IMR-90 (cell line): ENCODE measurements at regions not wholly inside any gene's neighbourhood (a gene's known extent, or its start where the extent isn't known, plus 50 kb on each side); places are given as distances from the start of the nearest gene placed in this dataset.

Source experiments
- ATAC-seq: fragments of 200-7000 bp; cut with Tn5 transposase; 2 replicates; pipeline ENCODE4 v1.9.1; 2020; ENCODE audit warnings: low read depth, mild to moderate bottlenecking, moderate library complexity
- BruUV-seq: library from RNA; stranded (reverse); fragments of 400-500 nt; replicated peaks from 2 replicates; lab custom pipeline; 2021; lab: Mats Ljungman, UMichigan
- CTCF ChIA-PET: fragments of 300-600 bp; formaldehyde crosslinking; extraction: SDS; loops from one replicate; lab custom pipeline; 2021; ENCODE audit warnings: antibody characterized with exemption; lab: Yijun Ruan, JAX
- POLR2A ChIA-PET: fragments of 300-600 bp; sonication (Branson Sonifier 250); formaldehyde crosslinking; loops from one replicate; lab custom pipeline; 2022; ENCODE audit warnings: antibody characterized with exemption; ENCODE audit not compliant: unreplicated experiment; lab: Charles Lee
- DNase-seq: peaks from one replicate; pipeline ENCODE4 v3.0.0; 2013
- H2AFZ ChIP-seq: replicated peaks from 2 replicates; pipeline ENCODE3; 2013; ENCODE audit warnings: low read length, mild to moderate bottlenecking; ENCODE audit not compliant: poor library complexity
- H2AK5ac ChIP-seq: 2 replicates; pipeline ENCODE4 v1.6.1; 2013; ENCODE audit warnings: low read depth, low read length, inconsistent platforms
- H2AK9ac ChIP-seq: replicated peaks from 2 replicates; pipeline ENCODE3; 2013; ENCODE audit warnings: mild to moderate bottlenecking, low read depth, low read length, moderate library complexity; ENCODE audit not compliant: poor library complexity
- H2BK120ac ChIP-seq: 2 replicates; pipeline ENCODE4 v1.6.1; 2013; ENCODE audit warnings: low read depth, low read length, inconsistent platforms
- H2BK15ac ChIP-seq: 3 replicates; pipeline ENCODE4 v1.6.1; 2013; ENCODE audit warnings: low read depth, low read length, inconsistent platforms
- H2BK20ac ChIP-seq: 2 replicates; pipeline ENCODE4 v1.6.1; 2013; ENCODE audit warnings: low read depth, mild to moderate bottlenecking, inconsistent platforms, low read length, moderate library complexity
- H2BK5ac ChIP-seq: 2 replicates; pipeline ENCODE4 v1.6.1; 2013; ENCODE audit warnings: mild to moderate bottlenecking, low read depth, low read length, inconsistent platforms; ENCODE audit not compliant: poor library complexity, severe bottlenecking
- H3K14ac ChIP-seq: replicated peaks from 2 replicates; pipeline ENCODE4 v1.6.1; 2013; ENCODE audit warnings: low read depth, low read length, inconsistent platforms
- H3K18ac ChIP-seq: 2 replicates; pipeline ENCODE4 v1.6.1; 2013; ENCODE audit warnings: low read depth, low read length, control low read depth
- H3K23ac ChIP-seq: 2 replicates; pipeline ENCODE4 v1.6.1; 2013; ENCODE audit warnings: low read depth, low read length, inconsistent platforms
- H3K27ac ChIP-seq: 2 replicates; pipeline ENCODE4 v1.5.1; 2013; ENCODE audit warnings: mild to moderate bottlenecking, control low read depth, low read length; ENCODE audit not compliant: insufficient read depth
- H3K27me3 ChIP-seq: 2 replicates; pipeline ENCODE4 v1.6.1; 2013; ENCODE audit warnings: low read length; ENCODE audit not compliant: control insufficient read depth, insufficient read depth
- H3K36me3 ChIP-seq: 2 replicates; pipeline ENCODE4 v1.6.1; 2013; ENCODE audit warnings: low read length, mixed read lengths; ENCODE audit not compliant: control insufficient read depth, insufficient read depth
- H3K4ac ChIP-seq: 2 replicates; pipeline ENCODE4 v1.6.1; 2013; ENCODE audit warnings: low read depth, low read length, inconsistent platforms
- H3K4me1 ChIP-seq: 2 replicates; pipeline ENCODE4 v1.6.1; 2013; ENCODE audit warnings: low read length, mixed read lengths; ENCODE audit not compliant: control insufficient read depth, insufficient read depth
- H3K4me2 ChIP-seq: 2 replicates; pipeline ENCODE4 v1.6.1; 2013; ENCODE audit warnings: low read depth, mild to moderate bottlenecking, control low read depth, low read length, moderate library complexity
- H3K4me3 ChIP-seq: 2 replicates; pipeline ENCODE4 v1.5.1; 2013; ENCODE audit warnings: low read depth, mild to moderate bottlenecking, control low read depth, low read length, moderate library complexity; ENCODE audit not compliant: insufficient read depth
- H3K56ac ChIP-seq: 2 replicates; pipeline ENCODE4 v1.6.1; 2013; ENCODE audit warnings: low read length, inconsistent platforms; ENCODE audit not compliant: insufficient read depth; ENCODE audit errors: extremely low read depth
- H3K79me1 ChIP-seq, 2 experiments: 2 replicates each; pipeline ENCODE4 v1.6.1; 2013; ENCODE audit warnings: low read length in 2 of 2, inconsistent platforms in 1 of 2, low read depth in 1 of 2
- H3K9ac ChIP-seq: 2 replicates; pipeline ENCODE4 v1.6.1; 2013; ENCODE audit warnings: low read depth, low read length, control low read depth
- H3K9me1 ChIP-seq: 2 replicates; pipeline ENCODE4 v1.6.1; 2013; ENCODE audit warnings: low read length, inconsistent platforms; ENCODE audit not compliant: insufficient read depth
- H3K9me3 ChIP-seq: 2 replicates; pipeline ENCODE4 v1.6.1; 2013; ENCODE audit warnings: low read length; ENCODE audit not compliant: control insufficient read depth, insufficient read depth
- H4K20me1 ChIP-seq: 2 replicates; pipeline ENCODE4 v1.6.1; 2013; ENCODE audit warnings: low read length, inconsistent platforms; ENCODE audit not compliant: insufficient read depth
- H4K5ac ChIP-seq: 2 replicates; pipeline ENCODE4 v1.6.1; 2013; ENCODE audit warnings: mild to moderate bottlenecking, low read depth, low read length, control low read depth
- H4K8ac ChIP-seq, 2 experiments: 2 replicates each; pipeline ENCODE4 v1.6.1; 2013; ENCODE audit warnings: low read depth in 2 of 2, low read length in 2 of 2, control low read depth in 1 of 2, inconsistent platforms in 1 of 2
- H4K91ac ChIP-seq: 2 replicates; pipeline ENCODE4 v1.6.1; 2013; ENCODE audit warnings: low read depth, low read length, inconsistent platforms; ENCODE audit not compliant: insufficient read depth
- CEBPB ChIP-seq: IDR thresholded peaks from 2 replicates; pipeline ENCODE4 v1.6.1; 2012; ENCODE audit warnings: low read depth, low read length, improper control_type of control experiment
- CHD1 ChIP-seq: IDR thresholded peaks from 2 replicates; pipeline ENCODE4 v1.6.1; 2012; ENCODE audit warnings: low read depth, low read length, improper control_type of control experiment
- CTCF ChIP-seq: conservative IDR thresholded peaks from 2 replicates; pipeline ENCODE4 v1.5.1; 2012; ENCODE audit warnings: mild to moderate bottlenecking, low read depth, low read length, improper control_type of control experiment
- FOS ChIP-seq: fragments of 150-350 bp; IDR thresholded peaks from 2 replicates; pipeline ENCODE4 v1.6.1; 2016; ENCODE audit warnings: low read depth, low read length
- MAFK ChIP-seq: IDR thresholded peaks from 2 replicates; pipeline ENCODE4 v1.6.1; 2012; ENCODE audit warnings: low read depth, low read length, improper control_type of control experiment
- RCOR1 ChIP-seq: IDR thresholded peaks from 2 replicates; pipeline ENCODE4 v1.6.1; 2012; ENCODE audit warnings: mild to moderate bottlenecking, low read length, improper control_type of control experiment; ENCODE audit not compliant: insufficient replicate concordance
- RFX5 ChIP-seq: IDR thresholded peaks from 2 replicates; pipeline ENCODE4 v1.8.0; 2012; ENCODE audit warnings: low read depth, mild to moderate bottlenecking, low read length, moderate library complexity
- WGBS, 2 experiments: methylation state at CpG; one replicate each; pipeline versions ENCODE4 v1.1.5 to v1.1.7; 2013; ENCODE audit warnings: missing lambda C conversion rate in 2 of 2; ENCODE audit not compliant: insufficient read length in 1 of 2; ENCODE audit errors: extremely low coverage in 2 of 2; 5-methylcytosine and 5-hydroxymethylcytosine counted together
- dilution Hi-C: fragments of 300-500 bp; cut with HindIII; formaldehyde crosslinking; loops from one replicate; pipeline ENCODE4 v1.14.3; 2018; ENCODE audit warnings: low sequenced_read_pairs; ENCODE audit not compliant: unreplicated experiment
- in situ Hi-C: fragments of 300-500 bp; cut with MboI; formaldehyde crosslinking; loops from 3 replicates; pipeline ENCODE4 v1.14.3; 2019; ENCODE audit warnings: low sequenced_read_pairs, inconsistent platforms, mixed read lengths
- intact Hi-C: fragments of 100-400 bp; cut with micrococcal nuclease; formaldehyde crosslinking; loops from 2 replicates; pipeline ENCODE4 v1.10.0; 2022

- no peak overlapping the region for H2BK15ac ChIP-seq
- no peak overlapping the region for H3K4me3 ChIP-seq
- no peak overlapping the region for H3K23ac ChIP-seq
- H3K9me1 ChIP-seq = no peaks in the 10 kb centered on the region
- H3K4me1 ChIP-seq = no peaks in the 10 kb centered on the region
- H2BK20ac ChIP-seq = no peak overlapping the region
- H2BK5ac ChIP-seq = no peak overlapping the region
- in situ Hi-C loops (no loop called here), dilution Hi-C loops (no loop called here), intact Hi-C loops (no loop called here)
- no peak overlapping the region for H3K27ac ChIP-seq
- TF ChIP-seq RCOR1 (no peak), CEBPB (no peak), CHD1 (no peak), CTCF (no peak), FOS (no peak), RFX5 (no peak), MAFK (0 out of 2 replicates have a peak, but pooled peaks have one; percentile 24)
- no peak overlapping the region for H4K5ac ChIP-seq
- WGBS, 2 experiments = no CpG with 5 or more reads among the region's 4 CpGs
- POLR2A ChIA-PET = no interaction called here
- no peak overlapping the region for H3K18ac ChIP-seq
- H2BK120ac ChIP-seq = no peak overlapping the region
- H3K4ac ChIP-seq = no peak overlapping the region
- ATAC-seq (no peak), DNase-seq (no peak)
- H3K4me2 ChIP-seq = no peak overlapping the region
- H3K14ac ChIP-seq = no peak overlapping the region
- H3K9me3 ChIP-seq = no peaks in the 10 kb centered on the region
- H2AFZ ChIP-seq = no peak overlapping the region
- no peak overlapping the region for H2AK5ac ChIP-seq
- no peaks in the 10 kb centered on the region for H4K20me1 ChIP-seq
- H4K91ac ChIP-seq = no peak overlapping the region
- H3K27me3 ChIP-seq = no peaks in the 10 kb centered on the region
- CTCF ChIA-PET = no interaction called here
- H2AK9ac ChIP-seq = no peak overlapping the region
- H4K8ac ChIP-seq = no peak overlapping the region
- no peaks in the 10 kb centered on the region for H3K79me1 ChIP-seq
- no TSS peak for BruUV-seq
- H3K56ac ChIP-seq = no peak overlapping the region
- H3K36me3 ChIP-seq = no peaks in the 10 kb centered on the region
- H3K9ac ChIP-seq = no peak overlapping the region
Measured at GRCh38 chr3:90145094-90145860, 1037.9 kb downstream of the EPHA3 start.
